ENCODE measurements at regions not wholly inside any gene's neighbourhood (a gene's known extent, or its start where the extent isn't known, plus 50 kb on each side); places are given as distances from the start of the nearest gene placed in this dataset.

- no peak overlapping the region for H3K9ac ChIP-seq (ENCODE audit: low read length)
- no peaks in the 10 kb centered on the region for H4K20me1 ChIP-seq (ENCODE audit: insufficient read depth)
- no peak overlapping the region for H3K4me2 ChIP-seq (ENCODE audit: low read length)
- H3K9me3 ChIP-seq (ENCODE audit: low read length): no peaks in the 10 kb centered on the region
- no peaks in the 10 kb centered on the region for H3K9me2 ChIP-seq (ENCODE audit: insufficient read depth, low read length)
- TF ChIP-seq TAF1 (IDR thresholded peaks at IDR 0.05; ENCODE audit: low read depth): no peak
- no peak for TF ChIP-seq EZH2 (IDR thresholded peaks at IDR 0.05; ENCODE audit: borderline replicate concordance, insufficient read depth, low read length, poor library complexity, severe bottlenecking)
- no peak for TF ChIP-seq POLR2AphosphoS5 (IDR thresholded peaks at IDR 0.05)
- H3K27me3 ChIP-seq (ENCODE audit: insufficient read depth, low read depth, low read length): no peaks in the 10 kb centered on the region
- H3K36me3 ChIP-seq (ENCODE audit: insufficient read depth, low read length): no peaks in the 10 kb centered on the region
- H3F3A ChIP-seq (ENCODE audit: insufficient read depth, low read length, poor library complexity, severe bottlenecking): no peaks in the 10 kb centered on the region
- H2AFZ ChIP-seq (ENCODE audit: low read depth, low read length): no peak overlapping the region
- no peaks in the 10 kb centered on the region for H3K79me2 ChIP-seq (replicated peaks; ENCODE audit: insufficient read depth, low read length)
- no peak overlapping the region for H3K4me3 ChIP-seq (ENCODE audit: low read length)
- no peak overlapping the region for H3K27ac ChIP-seq (ENCODE audit: low read length)
These were observed 79.6 kb downstream of the PITPNM2 start for GRCh38 chr12:123071099-123071800.

- H3K27ac ChIP-seq (ENCODE audit: low read length): no peak overlapping the region
- H3K9me3 ChIP-seq (ENCODE audit: low read length): no peaks in the 10 kb centered on the region
- H3K79me2 ChIP-seq (replicated peaks; ENCODE audit: insufficient read depth, low read length): no peaks in the 10 kb centered on the region
- H3K36me3 ChIP-seq (ENCODE audit: insufficient read depth, low read length): no peaks in the 10 kb centered on the region
- no peak overlapping the region for H3K4me3 ChIP-seq (ENCODE audit: low read length)
- H4K20me1 ChIP-seq (ENCODE audit: insufficient read depth): no peaks in the 10 kb centered on the region
- no peaks in the 10 kb centered on the region for H3K27me3 ChIP-seq (ENCODE audit: insufficient read depth, low read depth, low read length)
- no peak for TF ChIP-seq POLR2AphosphoS5 (IDR thresholded peaks at IDR 0.05)
- TF ChIP-seq RAD21 (conservative IDR thresholded peaks at IDR 0.05): no peak
- no peak for TF ChIP-seq CTCF (IDR thresholded peaks at IDR 0.05; ENCODE audit: poor library complexity, severe bottlenecking)
- no peak for TF ChIP-seq TAF1 (IDR thresholded peaks at IDR 0.05; ENCODE audit: low read depth)
- no peak for TF ChIP-seq MXI1 (conservative IDR thresholded peaks at IDR 0.05; ENCODE audit: poor library complexity, severe bottlenecking)
- TF ChIP-seq EZH2 (IDR thresholded peaks at IDR 0.05; ENCODE audit: borderline replicate concordance, insufficient read depth, low read length, poor library complexity, severe bottlenecking): no peak
- TF ChIP-seq SMC3 (conservative IDR thresholded peaks at IDR 0.05; ENCODE audit: poor library complexity): no peak
- TF ChIP-seq, protein P1, sequence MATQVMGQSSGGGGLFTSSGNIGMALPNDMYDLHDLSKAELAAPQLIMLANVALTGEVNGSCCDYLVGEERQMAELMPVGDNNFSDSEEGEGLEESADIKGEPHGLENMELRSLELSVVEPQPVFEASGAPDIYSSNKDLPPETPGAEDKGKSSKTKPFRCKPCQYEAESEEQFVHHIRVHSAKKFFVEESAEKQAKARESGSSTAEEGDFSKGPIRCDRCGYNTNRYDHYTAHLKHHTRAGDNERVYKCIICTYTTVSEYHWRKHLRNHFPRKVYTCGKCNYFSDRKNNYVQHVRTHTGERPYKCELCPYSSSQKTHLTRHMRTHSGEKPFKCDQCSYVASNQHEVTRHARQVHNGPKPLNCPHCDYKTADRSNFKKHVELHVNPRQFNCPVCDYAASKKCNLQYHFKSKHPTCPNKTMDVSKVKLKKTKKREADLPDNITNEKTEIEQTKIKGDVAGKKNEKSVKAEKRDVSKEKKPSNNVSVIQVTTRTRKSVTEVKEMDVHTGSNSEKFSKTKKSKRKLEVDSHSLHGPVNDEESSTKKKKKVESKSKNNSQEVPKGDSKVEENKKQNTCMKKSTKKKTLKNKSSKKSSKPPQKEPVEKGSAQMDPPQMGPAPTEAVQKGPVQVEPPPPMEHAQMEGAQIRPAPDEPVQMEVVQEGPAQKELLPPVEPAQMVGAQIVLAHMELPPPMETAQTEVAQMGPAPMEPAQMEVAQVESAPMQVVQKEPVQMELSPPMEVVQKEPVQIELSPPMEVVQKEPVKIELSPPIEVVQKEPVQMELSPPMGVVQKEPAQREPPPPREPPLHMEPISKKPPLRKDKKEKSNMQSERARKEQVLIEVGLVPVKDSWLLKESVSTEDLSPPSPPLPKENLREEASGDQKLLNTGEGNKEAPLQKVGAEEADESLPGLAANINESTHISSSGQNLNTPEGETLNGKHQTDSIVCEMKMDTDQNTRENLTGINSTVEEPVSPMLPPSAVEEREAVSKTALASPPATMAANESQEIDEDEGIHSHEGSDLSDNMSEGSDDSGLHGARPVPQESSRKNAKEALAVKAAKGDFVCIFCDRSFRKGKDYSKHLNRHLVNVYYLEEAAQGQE (IDR thresholded peaks at IDR 0.05; ENCODE audit: borderline replicate concordance): no peak
- no peak for TF ChIP-seq EP300 (conservative IDR thresholded peaks at IDR 0.05; ENCODE audit: poor library complexity, severe bottlenecking)
- H3K9ac ChIP-seq (ENCODE audit: low read length): no peak overlapping the region
- no peak overlapping the region for H2AFZ ChIP-seq (ENCODE audit: low read depth, low read length)
- H3K9me2 ChIP-seq (ENCODE audit: insufficient read depth, low read length): no peaks in the 10 kb centered on the region
- H3K4me2 ChIP-seq (ENCODE audit: low read length): no peak overlapping the region
- H3F3A ChIP-seq (ENCODE audit: insufficient read depth, low read length, poor library complexity, severe bottlenecking): no peaks in the 10 kb centered on the region
These were observed 80.4 kb downstream of the PITPNM2 start for GRCh38 chr12:123070267-123071081.
